ENCODE measurements at regions not wholly inside any gene's neighbourhood (a gene's known extent, or its start where the extent isn't known, plus 50 kb on each side); places are given as distances from the start of the nearest gene placed in this dataset.

- no peaks in the 10 kb centered on the region for H3K79me2 ChIP-seq (ENCODE audit: control insufficient read depth in 1 of 2, insufficient read depth in 2 of 2, low read length in 2 of 2)
- no peak for TF ChIP-seq YY1 (IDR thresholded peaks at IDR 0.05; ENCODE audit: low read depth, low read length)
- TF ChIP-seq RFX5 (IDR thresholded peaks at IDR 0.05; ENCODE audit: borderline replicate concordance, low read depth, low read length) = no peak
- TF ChIP-seq HDAC6 (IDR thresholded peaks at IDR 0.05; ENCODE audit: low read depth, low read length) = no peak
- no peak for TF ChIP-seq JUND (IDR thresholded peaks at IDR 0.05; ENCODE audit: low read length)
- TF ChIP-seq TEAD4 (IDR thresholded peaks at IDR 0.05; ENCODE audit: low read depth, low read length) = no peak
- no peak for TF ChIP-seq SIX5 (IDR thresholded peaks at IDR 0.05; ENCODE audit: low read depth, low read length)
- TF ChIP-seq TBP (IDR thresholded peaks at IDR 0.05; ENCODE audit: low read depth, low read length) = no peak
- no peak for TF ChIP-seq CREB1 (IDR thresholded peaks at IDR 0.05)
- TF ChIP-seq RAD21 (IDR thresholded peaks at IDR 0.05 in 1 of 2, conservative IDR thresholded peaks at IDR 0.05 in 1 of 2; ENCODE audit: low read depth in 2 of 2, low read length in 2 of 2) = no peak
- TF ChIP-seq MAFK (IDR thresholded peaks at IDR 0.05; ENCODE audit: low read depth, low read length) = no peak
- TF ChIP-seq EZH2 (IDR thresholded peaks at IDR 0.05; ENCODE audit: low read depth, low read length, severe bottlenecking) = no peak
- TF ChIP-seq, protein P1, sequence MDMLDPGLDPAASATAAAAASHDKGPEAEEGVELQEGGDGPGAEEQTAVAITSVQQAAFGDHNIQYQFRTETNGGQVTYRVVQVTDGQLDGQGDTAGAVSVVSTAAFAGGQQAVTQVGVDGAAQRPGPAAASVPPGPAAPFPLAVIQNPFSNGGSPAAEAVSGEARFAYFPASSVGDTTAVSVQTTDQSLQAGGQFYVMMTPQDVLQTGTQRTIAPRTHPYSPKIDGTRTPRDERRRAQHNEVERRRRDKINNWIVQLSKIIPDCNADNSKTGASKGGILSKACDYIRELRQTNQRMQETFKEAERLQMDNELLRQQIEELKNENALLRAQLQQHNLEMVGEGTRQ (IDR thresholded peaks at IDR 0.05; ENCODE audit: low read length) = no peak
- H3K4me2 ChIP-seq (ENCODE audit: insufficient read depth in 1 of 2, low read depth in 2 of 2, low read length in 2 of 2) = no peak overlapping the region
- H3K56ac ChIP-seq (replicated peaks; ENCODE audit: insufficient read length, low read depth, low read length) = no peak overlapping the region
- no peaks in the 10 kb centered on the region for H3K23me2 ChIP-seq (ENCODE audit: low read depth, low read length)
- 79% methylated on average over 2 of the region's 2 CpGs; no CpG with 5 or more reads in 1 of the 2 experiments for WGBS, 2 experiments (ENCODE audit: extremely low coverage in 1 of 2, insufficient coverage in 1 of 2, insufficient read length in 1 of 2, insufficient replicate concordance in 2 of 2, low coverage in 1 of 2, low lambda C conversion rate in 2 of 2, missing lambda C conversion rate in 1 of 2)
- no peaks in the 10 kb centered on the region for H3K79me1 ChIP-seq (ENCODE audit: low read depth, low read length)
- no peak overlapping the region for H3K27ac ChIP-seq (ENCODE audit: low read depth, low read length)
- H2BK120ac ChIP-seq (replicated peaks; ENCODE audit: low read depth, low read length) = no peak overlapping the region
- H3K4ac ChIP-seq (replicated peaks; ENCODE audit: insufficient read length, low read depth, low read length) = no peak overlapping the region
- CTCF ChIA-PET (ENCODE audit: partially characterized antibody) = interaction anchor here (0.6 to 1.6 kb wide), 3 partner anchors 28 to 121 kb away, joined by 3 to 4 read pairs (median 3); no protein-coding TSS in a partner anchor
- peaks cover 0 to 3% of the 10 kb centered on the region in 2 experiments; a peak in 1 of 4 replicates for H3K9me3 ChIP-seq (ENCODE audit: insufficient read depth in 2 of 2, low read depth in 1 of 2, low read length in 1 of 2)
- no peaks in the 10 kb centered on the region for H3K36me3 ChIP-seq (ENCODE audit: control insufficient read depth in 2 of 4, insufficient read depth in 4 of 4, low read length in 3 of 4)
- no peak overlapping the region; the same call in 1 of the 2 replicates for H2BK15ac ChIP-seq (ENCODE audit: low read length)
- H3K14ac ChIP-seq (ENCODE audit: insufficient read length) = no peak overlapping the region
- FAIRE-seq (no peak), DNase-seq (ENCODE audit: low read depth in 1 of 2, low spot score in 2 of 2) (no peak)
- POLR2A ChIA-PET (ENCODE audit: partially characterized antibody) = no interaction called here
- H4K8ac ChIP-seq (ENCODE audit: extremely low read depth, insufficient read depth, low read length) = no peak overlapping the region
- peaks cover 0 to 10% (median 7%) of the 10 kb centered on the region in 4 experiments; a peak in 4 of 7 replicates for H3K4me1 ChIP-seq (replicated peaks in 1 of 4; ENCODE audit: control insufficient read depth in 3 of 4, insufficient read depth in 4 of 4, low read length in 3 of 4)
- H3K27me3 ChIP-seq (replicated peaks in 1 of 4; ENCODE audit: control insufficient read depth in 3 of 4, extremely low read depth in 1 of 4, insufficient read depth in 3 of 4, low read length in 3 of 4) = no peaks in the 10 kb centered on the region
- no peak overlapping the region for H2BK5ac ChIP-seq (ENCODE audit: low read depth, low read length)
- H2AK5ac ChIP-seq (ENCODE audit: low read depth, low read length) = no peak overlapping the region
- no peak overlapping the region for H4K5ac ChIP-seq (ENCODE audit: insufficient read length, low read depth, low read length)
- H4K20me1 ChIP-seq (replicated peaks in 1 of 2; ENCODE audit: control insufficient read depth in 1 of 2, insufficient read depth in 2 of 2, low read length in 2 of 2) = no peaks in the 10 kb centered on the region
- H4K91ac ChIP-seq (replicated peaks; ENCODE audit: insufficient read length, low read length) = no peak overlapping the region
- H2BK20ac ChIP-seq (ENCODE audit: low read length) = no peak overlapping the region
- H3K9ac ChIP-seq (replicated peaks in 1 of 4; ENCODE audit: extremely low read depth in 1 of 4, low read depth in 3 of 4, low read length in 3 of 4) = no peak overlapping the region
- H3K18ac ChIP-seq (ENCODE audit: extremely low read depth, low read length) = no peak overlapping the region
- H2BK12ac ChIP-seq (ENCODE audit: low read depth, low read length) = no peak overlapping the region
- no peak overlapping the region for H3K4me3 ChIP-seq (ENCODE audit: extremely low read depth in 1 of 4, insufficient read depth in 2 of 4, low read depth in 3 of 4, low read length in 4 of 4)
- H2AFZ ChIP-seq (ENCODE audit: low read length) = no peak overlapping the region; the same call in 1 of the 2 replicates
- H3K23ac ChIP-seq (ENCODE audit: insufficient read length) = no peak overlapping the region
Measured at GRCh38 chr10:21398563-21399231, 126.8 kb downstream of the SKIDA1 start.
